ENCODE measurements at regions not wholly inside any gene's neighbourhood (a gene's known extent, or its start where the extent isn't known, plus 50 kb on each side); places are given as distances from the start of the nearest gene placed in this dataset.

DNA sequence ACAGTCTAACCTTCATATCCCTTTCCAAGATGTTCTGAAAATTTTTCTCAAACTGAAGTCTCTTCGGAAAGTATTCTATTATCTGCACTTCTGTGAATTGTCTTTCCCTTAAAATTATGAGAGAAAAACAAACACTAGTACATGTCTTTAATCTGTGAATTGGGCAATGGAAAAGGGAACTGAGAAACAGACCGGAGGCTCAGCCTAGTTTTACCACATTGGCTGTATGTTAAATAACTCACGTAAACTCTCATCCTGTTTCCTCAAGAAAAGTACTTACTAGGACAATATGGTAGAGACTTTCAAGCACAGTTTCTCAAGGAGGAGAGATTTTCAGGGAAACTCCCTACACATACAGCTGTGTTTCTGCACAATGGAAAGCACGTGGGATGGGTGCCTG is 982.2 kb upstream of the SEMA6D start:
- POLR2A ChIA-PET: no interaction called here
- BruUV-seq (replicated peaks): no TSS peak

DNA sequence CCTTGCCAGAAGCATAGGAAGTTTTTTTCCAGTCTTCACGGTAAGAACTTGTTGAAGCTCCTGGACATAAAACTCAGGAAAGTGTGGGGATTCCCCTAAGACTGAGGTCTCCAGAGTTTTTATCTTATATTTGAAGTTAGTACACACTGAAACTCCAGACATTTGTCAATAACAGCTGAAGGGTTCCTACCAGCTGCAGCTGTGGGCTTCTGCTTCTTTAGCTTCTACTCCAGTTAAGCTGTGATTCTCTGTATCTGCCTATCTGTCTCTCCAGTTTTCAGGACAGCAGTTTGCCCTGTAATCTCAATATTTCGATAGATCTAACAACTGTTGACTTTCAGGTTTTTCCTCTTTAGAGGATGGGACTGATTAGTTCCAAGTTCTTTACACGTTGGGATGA is 966.0 kb upstream of the SEMA6D start:
- no peak overlapping the region for H3K4me3 ChIP-seq (replicated peaks in 1 of 3; ENCODE audit: insufficient read depth in 1 of 3, low read depth in 2 of 3, low read length in 3 of 3)
- H2AFZ ChIP-seq (ENCODE audit: low read length): no peak overlapping the region
- ChIA-PET POLR2A (no interaction called here), CTCF (ENCODE audit: low intra/inter-chr PET ratio, low total read pairs) (no interaction called here)
- intact Hi-C loops (cut with micrococcal nuclease; ENCODE audit: unreplicated experiment): no loop called here
- no peaks in the 10 kb centered on the region for H3K79me2 ChIP-seq (ENCODE audit: insufficient read depth, low read length)
- WGBS (ENCODE audit: low lambda C conversion rate): 2% methylated on average over 3 of the region's 3 CpGs
- H3K9me3 ChIP-seq (ENCODE audit: low read length): peaks cover 56% of the 10 kb centered on the region
- H3K4me1 ChIP-seq (ENCODE audit: insufficient read depth, low read length): no peaks in the 10 kb centered on the region
- H4K20me1 ChIP-seq (ENCODE audit: insufficient read depth, low read length): no peaks in the 10 kb centered on the region
- H3K36me3 ChIP-seq (replicated peaks in 1 of 2; ENCODE audit: control insufficient read depth in 1 of 2, insufficient read depth in 2 of 2, low read length in 2 of 2): no peaks in the 10 kb centered on the region
- DNase-seq (ENCODE audit: low spot score) (no peak), FAIRE-seq (no peak), ATAC-seq (no peak)
- H3K4me2 ChIP-seq (ENCODE audit: low read depth, low read length): no peak overlapping the region
- TF ChIP-seq STAG1 (CRISPR knock-in tag; IDR thresholded peaks at IDR 0.05): no peak
- no peak overlapping the region for H3K9ac ChIP-seq (ENCODE audit: insufficient read depth, low read depth, low read length)
- in situ Hi-C loops (cut with HindIII; ENCODE audit: extremely low pct_ligation_motif_present, low pct_unique_long_range_greater_than_20kb): no loop called here
- no peak overlapping the region for H3K27ac ChIP-seq (ENCODE audit: extremely low read length, insufficient read depth, low read length)
- H3K27me3 ChIP-seq (ENCODE audit: control insufficient read depth in 1 of 2, insufficient read depth in 2 of 2, low read length in 2 of 2): no peaks in the 10 kb centered on the region
- no TSS peak for BruUV-seq (replicated peaks)

More for the DNA sequence above, 982.2 kb upstream of the SEMA6D start:
- Histone ChIP-seq H3K79me2 (ENCODE audit: insufficient read depth, low read length) (no peaks in the 10 kb centered on the region), H3K4me1 (ENCODE audit: insufficient read depth, low read length) (no peaks in the 10 kb centered on the region), H3K27me3 (ENCODE audit: control insufficient read depth in 1 of 2, insufficient read depth in 2 of 2, low read length in 2 of 2) (no peaks in the 10 kb centered on the region; a peak in 1 of 5 replicates), H3K27ac (ENCODE audit: extremely low read length, insufficient read depth, low read length) (no peak overlapping the region), H4K20me1 (ENCODE audit: insufficient read depth, low read length) (no peaks in the 10 kb centered on the region), H3K9ac (ENCODE audit: insufficient read depth, low read depth, low read length) (no peak overlapping the region), H3K36me3 (replicated peaks in 1 of 2; ENCODE audit: control insufficient read depth in 1 of 2, insufficient read depth in 2 of 2, low read length in 2 of 2) (no peaks in the 10 kb centered on the region), H3K9me3 (ENCODE audit: low read length) (peaks cover 89% of the 10 kb centered on the region), H3K4me3 (replicated peaks in 1 of 3; ENCODE audit: insufficient read depth in 1 of 3, low read depth in 2 of 3, low read length in 3 of 3) (no peak overlapping the region), H3K4me2 (ENCODE audit: low read depth, low read length) (no peak overlapping the region), H2AFZ (ENCODE audit: low read length) (no peak overlapping the region)
- no peak for FAIRE-seq
- DNase-seq (ENCODE audit: low spot score): no peak
- 25% methylated on average over 4 of the region's 4 CpGs for WGBS (ENCODE audit: low lambda C conversion rate)
- in situ Hi-C loops (cut with HindIII; ENCODE audit: extremely low pct_ligation_motif_present, low pct_unique_long_range_greater_than_20kb) (no loop called here), intact Hi-C loops (cut with micrococcal nuclease; ENCODE audit: unreplicated experiment) (no loop called here)
- TF ChIP-seq SMYD3 (CRISPR knock-in tag; IDR thresholded peaks at IDR 0.05): no peak
- TF ChIP-seq TOE1 (CRISPR knock-in tag; IDR thresholded peaks at IDR 0.05): no peak
- no peak for TF ChIP-seq SP4 (CRISPR knock-in tag; IDR thresholded peaks at IDR 0.05)
- no peak for TF ChIP-seq SIX4 (CRISPR knock-in tag; IDR thresholded peaks at IDR 0.05)
- TF ChIP-seq MEIS1 (CRISPR knock-in tag; IDR thresholded peaks at IDR 0.05; ENCODE audit: borderline replicate concordance): no peak
- TF ChIP-seq ZNF790 (CRISPR knock-in tag; IDR thresholded peaks at IDR 0.05; ENCODE audit: borderline replicate concordance): no peak
- no peak for TF ChIP-seq ZNF136 (CRISPR knock-in tag; IDR thresholded peaks at IDR 0.05; ENCODE audit: low read depth)
- no peak for TF ChIP-seq ADNP (CRISPR knock-in tag; IDR thresholded peaks at IDR 0.05)
- TF ChIP-seq, protein P1, sequence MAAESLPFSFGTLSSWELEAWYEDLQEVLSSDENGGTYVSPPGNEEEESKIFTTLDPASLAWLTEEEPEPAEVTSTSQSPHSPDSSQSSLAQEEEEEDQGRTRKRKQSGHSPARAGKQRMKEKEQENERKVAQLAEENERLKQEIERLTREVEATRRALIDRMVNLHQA (CRISPR knock-in tag; IDR thresholded peaks at IDR 0.05): no peak
- no peak for TF ChIP-seq ZNF780A (CRISPR knock-in tag; IDR thresholded peaks at IDR 0.05)
- TF ChIP-seq, protein P2, sequence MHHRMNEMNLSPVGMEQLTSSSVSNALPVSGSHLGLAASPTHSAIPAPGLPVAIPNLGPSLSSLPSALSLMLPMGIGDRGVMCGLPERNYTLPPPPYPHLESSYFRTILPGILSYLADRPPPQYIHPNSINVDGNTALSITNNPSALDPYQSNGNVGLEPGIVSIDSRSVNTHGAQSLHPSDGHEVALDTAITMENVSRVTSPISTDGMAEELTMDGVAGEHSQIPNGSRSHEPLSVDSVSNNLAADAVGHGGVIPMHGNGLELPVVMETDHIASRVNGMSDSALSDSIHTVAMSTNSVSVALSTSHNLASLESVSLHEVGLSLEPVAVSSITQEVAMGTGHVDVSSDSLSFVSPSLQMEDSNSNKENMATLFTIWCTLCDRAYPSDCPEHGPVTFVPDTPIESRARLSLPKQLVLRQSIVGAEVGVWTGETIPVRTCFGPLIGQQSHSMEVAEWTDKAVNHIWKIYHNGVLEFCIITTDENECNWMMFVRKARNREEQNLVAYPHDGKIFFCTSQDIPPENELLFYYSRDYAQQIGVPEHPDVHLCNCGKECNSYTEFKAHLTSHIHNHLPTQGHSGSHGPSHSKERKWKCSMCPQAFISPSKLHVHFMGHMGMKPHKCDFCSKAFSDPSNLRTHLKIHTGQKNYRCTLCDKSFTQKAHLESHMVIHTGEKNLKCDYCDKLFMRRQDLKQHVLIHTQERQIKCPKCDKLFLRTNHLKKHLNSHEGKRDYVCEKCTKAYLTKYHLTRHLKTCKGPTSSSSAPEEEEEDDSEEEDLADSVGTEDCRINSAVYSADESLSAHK (CRISPR knock-in tag; IDR thresholded peaks at IDR 0.05; ENCODE audit: borderline replicate concordance): no peak
- ATAC-seq: no peak
- CTCF ChIA-PET (ENCODE audit: low intra/inter-chr PET ratio, low total read pairs): no interaction called here
